NT2/D1 (cell line): ENCODE measurements at regions not wholly inside any gene's neighbourhood (a gene's known extent, or its start where the extent isn't known, plus 50 kb on each side); places are given as distances from the start of the nearest gene placed in this dataset.

ENCODE experiments used
- SUZ12 ChIP-seq: IDR thresholded peaks from 2 replicates; pipeline ENCODE4 v1.6.1; 2011; ENCODE audit not compliant: insufficient read length, insufficient read depth; ENCODE audit errors: extremely low read depth
- YY1 ChIP-seq: IDR thresholded peaks from 2 replicates; pipeline ENCODE4 v1.6.1; 2011; ENCODE audit not compliant: insufficient read length, insufficient read depth
- ZNF274 ChIP-seq: IDR thresholded peaks from 2 replicates; pipeline ENCODE4 v1.6.1; 2011; ENCODE audit warnings: mild to moderate bottlenecking, low read depth, low read length

DNA sequence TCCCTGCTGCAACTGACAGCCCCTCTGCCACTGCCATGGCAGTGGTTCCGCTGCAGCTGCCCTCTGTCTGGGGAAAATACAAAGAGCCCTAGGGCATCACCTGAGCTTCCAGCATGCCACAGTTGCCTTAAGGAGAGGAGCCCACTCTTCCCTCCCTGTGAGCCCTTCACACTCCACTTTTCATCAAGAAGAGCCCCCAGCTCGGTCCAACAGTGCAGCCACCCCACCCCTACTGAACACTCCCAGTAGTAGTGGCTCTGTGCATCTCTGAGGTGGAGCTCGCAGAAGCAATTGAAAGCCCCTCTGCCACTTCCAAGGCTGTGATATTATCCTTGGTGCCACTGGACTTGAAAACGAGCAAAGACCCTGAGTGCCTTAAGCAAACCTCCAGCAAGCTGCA, 696.8 kb upstream of the COX7C start:
- TF ChIP-seq YY1 (no peak), ZNF274 (no peak), SUZ12 (no peak)
